Smooth muscle cell of the brain vasculature (primary cell): ENCODE measurements at regions not wholly inside any gene's neighbourhood (a gene's known extent, or its start where the extent isn't known, plus 50 kb on each side); places are given as distances from the start of the nearest gene placed in this dataset.
"Not testable (repeated sequence)": the region's sequence is repeated elsewhere in the genome, so short reads cannot be mapped to it uniquely, and the experiment has no call there.

Experiments used
- DNase-seq: peaks from one replicate; pipeline ENCODE4 v3.0.0-alpha.2; 2012; ENCODE audit warnings: low read depth, low spot score

DNA sequence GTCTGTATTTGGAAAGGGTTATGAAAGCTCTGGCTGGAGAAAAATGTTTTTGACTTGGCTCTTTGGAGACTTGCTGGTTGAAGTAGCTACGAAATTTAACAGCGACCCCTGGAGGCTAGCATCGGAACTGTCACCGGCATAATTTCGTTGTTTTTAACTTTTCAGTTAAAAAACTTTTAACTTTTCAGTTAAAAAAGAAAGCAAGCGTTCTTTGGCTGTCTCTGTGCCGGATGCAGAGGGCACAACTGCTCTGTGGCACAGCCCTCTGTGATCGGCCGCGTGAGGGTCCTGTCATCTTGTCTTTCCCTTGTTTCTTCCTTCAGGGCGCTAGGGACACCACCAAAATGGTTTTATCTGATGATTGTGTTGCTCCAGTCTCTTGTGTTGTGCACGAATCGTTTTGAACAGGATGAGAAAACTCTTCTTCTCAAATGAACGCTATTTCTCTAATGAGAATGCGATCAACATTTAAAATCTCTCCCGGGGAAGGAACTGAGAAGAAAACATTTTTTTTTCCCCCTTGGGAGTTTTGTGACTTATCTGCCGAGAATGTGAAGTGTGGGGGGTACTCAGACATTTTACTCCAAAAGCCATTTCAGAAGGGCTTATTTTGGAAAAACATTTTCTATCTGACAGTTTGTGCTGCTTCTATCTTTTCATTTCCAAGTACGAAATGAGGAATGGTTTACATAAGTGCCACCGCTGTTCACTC lies 57.1 kb downstream of the ADCYAP1 start:
- peak; percentile 6 for DNase-seq

- no peak for DNase-seq
These were observed 58.6 kb downstream of the ADCYAP1 start for GRCh38 chr18:963276-963675.

- DNase-seq = no peak
These were observed 61.5 kb downstream of the ADCYAP1 start for GRCh38 chr18:965921-966758.

DNA sequence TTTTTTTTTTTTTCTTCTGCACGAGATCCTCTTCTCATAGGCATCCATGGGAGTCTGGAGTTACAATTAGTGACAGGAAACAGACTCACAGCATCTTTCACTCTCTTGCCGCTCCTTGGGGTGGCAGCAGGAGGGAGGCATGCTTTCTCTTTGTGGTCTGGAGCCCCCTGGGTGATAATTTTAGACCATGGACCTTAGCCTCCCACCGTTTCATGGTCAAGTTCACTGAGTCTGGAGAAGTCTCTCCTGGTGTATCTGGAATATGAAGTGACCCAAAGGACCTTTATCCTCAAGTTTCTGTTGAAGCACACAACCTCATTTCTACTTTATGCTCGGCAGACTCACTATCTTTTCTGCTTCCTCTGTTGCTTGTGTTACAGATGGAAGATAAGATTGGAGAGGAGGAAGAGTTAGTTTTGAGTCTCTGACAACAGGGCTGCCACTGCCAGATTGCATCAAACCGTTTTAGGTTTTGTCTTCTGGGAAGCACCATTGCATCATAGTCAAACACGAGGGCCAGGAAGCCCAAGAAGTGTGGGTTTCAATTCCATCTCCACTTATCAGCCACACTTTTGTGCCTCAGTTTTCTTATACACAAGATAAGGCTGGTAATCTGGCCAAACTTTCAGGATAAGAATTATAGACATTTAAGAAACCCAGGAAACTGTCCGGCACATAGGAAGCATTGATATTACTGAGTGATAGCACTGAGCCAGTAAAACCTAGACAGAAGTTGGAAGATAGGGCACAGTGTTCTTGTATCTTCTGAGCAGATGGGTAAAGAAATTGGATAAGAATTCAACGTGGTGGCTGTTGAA lies 62.3 kb downstream of the ADCYAP1 start:
- DNase-seq = no peak

GRCh38 chr18:968910-969309 lies 64.2 kb downstream of the ADCYAP1 start:
- not testable (repeated sequence) for DNase-seq

DNA sequence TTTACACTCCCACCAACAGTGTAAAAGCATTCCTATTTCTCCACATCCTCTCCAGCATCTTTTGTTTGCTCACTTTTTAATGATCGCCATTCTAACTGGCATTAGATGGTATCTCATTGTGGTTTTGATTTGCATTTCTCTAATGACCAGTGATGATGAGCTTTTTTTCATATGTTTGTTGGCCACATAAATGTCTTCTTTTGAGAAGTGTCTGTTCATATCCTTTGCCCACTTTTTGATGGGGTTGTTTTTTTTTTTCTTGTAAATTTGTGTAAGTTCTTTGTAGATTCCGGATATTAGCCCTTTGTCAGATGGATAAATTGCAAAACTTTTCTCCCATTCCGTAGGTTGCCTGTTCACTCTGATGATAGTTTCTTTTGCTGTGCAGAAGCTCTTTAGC lies 64.6 kb downstream of the ADCYAP1 start:
- not testable (repeated sequence) for DNase-seq

GRCh38 chr18:974606-975005 lies 69.9 kb downstream of the ADCYAP1 start:
- not testable (repeated sequence) for DNase-seq

DNA sequence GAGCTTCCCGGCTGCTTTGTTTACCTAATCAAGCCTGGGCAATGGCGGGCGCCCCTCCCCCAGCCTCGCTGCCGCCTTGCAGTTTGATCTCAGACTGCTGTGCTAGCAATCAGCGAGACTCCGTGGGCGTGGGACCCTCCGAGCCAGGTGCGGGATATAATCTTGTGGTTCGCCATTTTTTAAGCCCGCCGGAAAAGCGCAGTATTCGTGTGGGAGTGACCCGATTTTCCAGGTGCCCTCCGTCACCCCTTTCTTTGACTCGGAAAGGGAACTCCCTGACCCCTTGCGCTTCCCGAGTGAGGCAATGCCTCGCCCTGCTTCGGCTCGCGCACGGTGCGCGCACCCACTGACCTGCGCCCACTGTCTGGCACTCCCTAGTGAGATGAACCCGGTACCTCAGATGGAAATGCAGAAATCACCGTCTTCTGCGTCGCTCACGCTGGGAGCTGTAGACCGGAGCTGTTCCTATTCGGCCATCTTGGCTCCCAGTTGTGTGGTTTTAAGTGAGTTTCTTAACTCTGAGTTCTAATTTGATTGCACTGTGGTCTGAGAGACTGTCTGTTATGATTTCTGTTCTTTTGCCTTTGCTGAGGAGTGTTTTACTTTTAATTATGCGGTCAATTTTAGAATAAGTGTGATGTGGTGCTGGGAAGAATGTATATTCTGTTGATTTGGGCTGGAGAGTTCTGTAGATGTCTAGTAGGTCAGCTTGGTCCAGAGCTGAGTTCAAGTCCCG lies 71.9 kb downstream of the ADCYAP1 start:
- DNase-seq = not testable (repeated sequence)

DNA sequence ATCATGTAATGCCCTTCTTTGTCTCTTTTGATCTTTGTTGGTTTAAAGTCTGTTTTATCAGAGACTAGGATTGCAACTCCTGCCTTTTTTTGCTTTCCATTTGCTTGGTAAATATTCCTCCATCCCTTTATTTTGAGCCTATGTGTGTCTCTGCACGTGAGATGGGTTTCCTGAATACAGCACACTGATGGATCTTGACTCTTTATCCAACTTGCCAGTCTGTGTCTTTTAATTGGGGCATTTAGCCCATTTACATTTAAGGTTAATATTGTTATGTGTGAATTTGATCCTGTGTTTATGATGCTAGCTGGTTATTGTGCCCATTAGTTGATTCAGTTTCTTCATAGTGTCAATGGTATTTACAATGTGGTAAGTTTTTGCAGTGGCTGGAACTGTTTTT lies 72.7 kb downstream of the ADCYAP1 start:
- DNase-seq = not testable (repeated sequence)

DNA sequence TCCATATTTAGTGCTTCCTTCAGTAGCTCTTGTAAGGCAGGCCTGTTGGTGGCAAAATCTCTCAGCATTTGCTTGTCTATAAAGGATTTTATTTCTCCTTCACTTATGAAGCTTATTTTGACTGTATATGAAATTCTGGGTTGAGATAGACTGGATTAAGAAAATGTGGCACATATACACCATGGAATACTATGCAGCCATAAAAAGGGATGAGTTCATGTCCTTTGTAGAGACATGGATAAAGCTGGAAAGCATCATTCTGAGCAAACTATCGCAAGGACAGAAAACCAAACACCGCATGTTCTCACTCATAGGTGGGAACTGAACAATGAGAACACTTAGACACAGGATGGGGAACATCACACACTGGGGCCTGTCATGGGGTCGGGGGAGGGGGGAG lies 73.1 kb downstream of the ADCYAP1 start:
- DNase-seq = not testable (repeated sequence)

DNA sequence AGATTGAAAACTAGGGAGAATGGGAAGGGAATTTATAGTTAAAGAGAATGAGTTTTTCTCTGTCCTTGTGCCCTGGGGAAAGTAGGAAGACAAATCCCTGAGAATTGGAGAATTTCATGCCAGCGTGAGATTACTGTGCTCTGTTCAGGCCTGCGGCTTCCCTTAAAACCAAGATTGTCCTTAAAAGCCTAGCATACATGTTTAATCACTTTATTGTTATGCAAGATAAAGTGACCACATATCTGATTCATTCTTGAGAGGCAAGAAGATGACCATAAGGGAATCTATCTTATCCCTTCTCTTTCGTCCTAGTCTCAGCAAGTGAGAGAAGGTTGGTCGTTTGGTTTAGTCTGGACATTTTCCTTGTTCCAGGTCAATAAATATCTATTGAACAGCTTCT lies 75.9 kb downstream of the ADCYAP1 start:
- no peak for DNase-seq

GRCh38 chr18:984004-984403 lies 79.3 kb downstream of the ADCYAP1 start:
- no peak for DNase-seq

DNA sequence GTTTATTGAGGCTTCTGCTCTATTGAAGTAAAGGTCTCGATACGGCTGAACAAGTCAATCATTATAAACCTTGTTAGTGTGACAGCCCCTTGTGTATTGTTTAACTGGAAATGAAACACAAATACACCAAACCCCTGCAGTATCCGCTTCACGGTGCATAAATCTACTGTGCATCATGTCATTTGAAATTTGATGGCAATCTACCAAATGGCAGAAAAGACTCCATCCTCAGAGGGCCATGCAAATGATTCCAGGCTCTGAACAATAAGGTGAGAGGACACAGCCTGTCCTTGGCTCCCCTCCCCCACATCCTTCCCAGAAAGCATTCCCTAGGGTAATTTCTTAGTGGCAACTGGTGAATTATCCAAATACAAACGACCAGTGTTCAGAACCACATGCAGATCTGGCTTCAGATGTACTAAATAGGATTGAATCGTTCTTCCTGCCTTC lies 80.6 kb downstream of the ADCYAP1 start:
- no peak for DNase-seq

- DNase-seq = no peak
These were observed 81.4 kb downstream of the ADCYAP1 start for GRCh38 chr18:986051-986450.

- no peak for DNase-seq
These were observed 81.9 kb downstream of the ADCYAP1 start for GRCh38 chr18:986552-986951.

DNA sequence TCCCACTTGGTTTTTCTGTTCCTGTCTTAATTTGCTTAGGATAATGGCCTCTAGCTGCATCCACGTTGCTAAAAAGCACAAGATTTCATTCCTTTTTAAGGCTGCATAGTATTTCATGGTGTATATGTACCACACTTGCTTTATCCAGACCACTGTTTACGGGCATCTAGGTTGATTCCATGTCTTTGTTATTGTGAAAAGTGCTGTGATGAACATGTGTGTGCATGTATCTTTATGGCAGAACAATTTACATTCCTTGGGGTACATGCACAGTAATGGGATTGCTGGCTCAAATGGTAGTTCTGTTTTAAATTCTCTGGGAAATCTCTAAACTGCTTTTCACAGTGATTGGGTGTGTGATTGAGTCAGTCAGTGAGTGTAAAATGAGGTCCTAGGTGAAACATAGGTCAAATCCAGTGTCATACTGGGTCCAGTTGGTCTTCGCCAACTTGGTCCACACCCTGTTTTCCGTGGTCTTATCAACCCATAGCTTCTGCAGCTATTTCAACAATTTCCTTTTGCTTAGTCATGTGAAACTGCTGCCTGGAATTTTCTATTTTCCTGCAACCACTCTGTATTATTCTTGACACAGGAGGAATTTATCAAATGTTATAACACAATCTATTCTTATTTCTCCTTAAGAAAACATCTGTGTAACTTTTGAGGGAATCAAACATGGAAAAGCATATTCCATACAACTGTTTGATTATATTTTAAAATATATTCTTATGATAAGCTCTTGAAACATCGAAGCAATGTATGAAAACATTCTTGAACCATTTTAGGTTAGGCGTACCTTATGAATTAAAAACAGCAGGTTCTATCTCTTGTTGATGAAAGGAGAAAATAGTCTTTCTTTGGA lies 82.9 kb downstream of the ADCYAP1 start:
- no peak for DNase-seq

GRCh38 chr18:989425-989824 lies 84.8 kb downstream of the ADCYAP1 start:
- DNase-seq = no peak

- no peak for DNase-seq
These were observed 85.5 kb downstream of the ADCYAP1 start for GRCh38 chr18:990197-990596.

GRCh38 chr18:991441-991840 lies 86.8 kb downstream of the ADCYAP1 start:
- no peak for DNase-seq

GRCh38 chr18:993560-993959 lies 88.9 kb downstream of the ADCYAP1 start:
- no peak for DNase-seq
